ENCODE measurements at regions not wholly inside any gene's neighbourhood (a gene's known extent, or its start where the extent isn't known, plus 50 kb on each side); places are given as distances from the start of the nearest gene placed in this dataset.

GRCh38 chr13:72303941-72304746, 423.3 kb downstream of the MZT1 start:
- no peak for DNase-seq
- no peaks in the 10 kb centered on the region for H3K9me3 ChIP-seq (ENCODE audit: insufficient read depth, low read length, severe bottlenecking)
- H3K27me3 ChIP-seq (ENCODE audit: insufficient read depth, low read length, poor library complexity) = no peaks in the 10 kb centered on the region
- no peaks in the 10 kb centered on the region for H3K4me1 ChIP-seq (ENCODE audit: insufficient read depth, low read length)
- H3K4me3 ChIP-seq (ENCODE audit: low read depth in 1 of 2, low read length in 2 of 2) = no peak overlapping the region
- no peak overlapping the region for H3K4me2 ChIP-seq (ENCODE audit: insufficient read depth, low read length)
- H3K9ac ChIP-seq (ENCODE audit: low read depth, low read length) = no peak overlapping the region
- H2AFZ ChIP-seq (ENCODE audit: low read depth, low read length) = no peak overlapping the region
- no peaks in the 10 kb centered on the region for H3K79me2 ChIP-seq (ENCODE audit: insufficient read depth, low read length)
- H3K27ac ChIP-seq (ENCODE audit: low read length) = no peak overlapping the region
- no peak for ATAC-seq (ENCODE audit: insufficient read depth, low read depth)
- TF ChIP-seq, protein P1, sequence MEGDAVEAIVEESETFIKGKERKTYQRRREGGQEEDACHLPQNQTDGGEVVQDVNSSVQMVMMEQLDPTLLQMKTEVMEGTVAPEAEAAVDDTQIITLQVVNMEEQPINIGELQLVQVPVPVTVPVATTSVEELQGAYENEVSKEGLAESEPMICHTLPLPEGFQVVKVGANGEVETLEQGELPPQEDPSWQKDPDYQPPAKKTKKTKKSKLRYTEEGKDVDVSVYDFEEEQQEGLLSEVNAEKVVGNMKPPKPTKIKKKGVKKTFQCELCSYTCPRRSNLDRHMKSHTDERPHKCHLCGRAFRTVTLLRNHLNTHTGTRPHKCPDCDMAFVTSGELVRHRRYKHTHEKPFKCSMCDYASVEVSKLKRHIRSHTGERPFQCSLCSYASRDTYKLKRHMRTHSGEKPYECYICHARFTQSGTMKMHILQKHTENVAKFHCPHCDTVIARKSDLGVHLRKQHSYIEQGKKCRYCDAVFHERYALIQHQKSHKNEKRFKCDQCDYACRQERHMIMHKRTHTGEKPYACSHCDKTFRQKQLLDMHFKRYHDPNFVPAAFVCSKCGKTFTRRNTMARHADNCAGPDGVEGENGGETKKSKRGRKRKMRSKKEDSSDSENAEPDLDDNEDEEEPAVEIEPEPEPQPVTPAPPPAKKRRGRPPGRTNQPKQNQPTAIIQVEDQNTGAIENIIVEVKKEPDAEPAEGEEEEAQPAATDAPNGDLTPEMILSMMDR (IDR thresholded peaks at IDR 0.05; ENCODE audit: borderline replicate concordance, extremely low read depth, low read length, poor library complexity, severe bottlenecking) = no peak
- TF ChIP-seq EZH2 (IDR thresholded peaks at IDR 0.05; ENCODE audit: borderline replicate concordance, low read depth, low read length, severe bottlenecking) = no peak
- no peaks in the 10 kb centered on the region for H3K36me3 ChIP-seq (ENCODE audit: insufficient read depth, low read length)
- H4K20me1 ChIP-seq (ENCODE audit: insufficient read depth, low read length) = no peaks in the 10 kb centered on the region

DNA sequence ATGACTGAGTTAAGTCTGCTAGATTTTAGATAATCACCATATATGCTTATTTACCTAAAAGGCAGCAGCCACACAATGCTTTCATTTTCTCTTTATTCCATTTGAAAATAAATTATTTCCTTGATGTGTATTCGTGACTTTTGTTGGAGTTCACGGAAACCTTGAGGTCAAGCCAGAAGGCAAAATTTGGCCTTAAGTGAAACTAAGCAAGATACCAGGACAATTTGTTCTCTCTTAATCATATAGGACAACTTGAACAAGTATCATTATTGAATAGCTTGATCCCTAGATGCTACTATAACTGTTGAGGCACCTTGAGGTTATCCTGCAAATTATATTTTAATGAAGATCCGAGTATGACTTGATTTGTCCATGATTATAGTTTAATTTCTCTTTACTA, 429.2 kb upstream of the DACH1 start:
- DNase-seq = no peak
- TF ChIP-seq EZH2 (IDR thresholded peaks at IDR 0.05; ENCODE audit: borderline replicate concordance, low read depth, low read length, severe bottlenecking) = no peak
- TF ChIP-seq, protein P1 (IDR thresholded peaks at IDR 0.05; ENCODE audit: borderline replicate concordance, extremely low read depth, low read length, poor library complexity, severe bottlenecking) = no peak
- Histone ChIP-seq H3K36me3 (ENCODE audit: insufficient read depth, low read length) (no peaks in the 10 kb centered on the region), H3K4me3 (ENCODE audit: low read depth in 1 of 2, low read length in 2 of 2) (no peak overlapping the region), H3K9me3 (ENCODE audit: insufficient read depth, low read length, severe bottlenecking) (no peaks in the 10 kb centered on the region), H3K4me1 (ENCODE audit: insufficient read depth, low read length) (no peaks in the 10 kb centered on the region), H3K27ac (ENCODE audit: low read length) (no peak overlapping the region), H3K79me2 (ENCODE audit: insufficient read depth, low read length) (no peaks in the 10 kb centered on the region), H3K9ac (ENCODE audit: low read depth, low read length) (no peak overlapping the region), H4K20me1 (ENCODE audit: insufficient read depth, low read length) (no peaks in the 10 kb centered on the region), H2AFZ (ENCODE audit: low read depth, low read length) (no peak overlapping the region), H3K27me3 (ENCODE audit: insufficient read depth, low read length, poor library complexity) (no peaks in the 10 kb centered on the region), H3K4me2 (ENCODE audit: insufficient read depth, low read length) (no peak overlapping the region)
- ATAC-seq (ENCODE audit: insufficient read depth, low read depth) = no peak

DNA sequence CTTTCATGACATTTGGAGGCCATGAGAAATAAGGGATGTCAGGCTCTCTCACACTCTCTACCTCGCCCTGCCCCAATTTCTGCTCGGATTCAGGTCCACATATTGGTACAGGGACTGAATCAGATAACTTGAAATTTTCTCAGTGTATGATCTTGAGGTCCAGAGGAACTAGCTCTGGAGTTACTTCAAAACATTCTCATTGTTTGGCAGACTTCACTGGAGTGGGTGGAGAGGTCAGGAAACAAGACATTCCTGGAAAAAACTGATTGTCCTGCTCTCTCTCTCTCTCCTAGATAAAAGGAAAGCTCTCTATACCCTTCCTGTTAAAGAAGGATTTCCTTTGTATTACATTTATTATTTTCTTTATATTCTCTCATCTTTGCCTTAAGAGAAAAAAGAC, 428.1 kb upstream of the DACH1 start:
- Histone ChIP-seq H3K27me3 (ENCODE audit: insufficient read depth, low read length, poor library complexity) (no peaks in the 10 kb centered on the region), H3K4me3 (ENCODE audit: low read depth in 1 of 2, low read length in 2 of 2) (no peak overlapping the region), H3K9ac (ENCODE audit: low read depth, low read length) (no peak overlapping the region), H3K79me2 (ENCODE audit: insufficient read depth, low read length) (no peaks in the 10 kb centered on the region), H2AFZ (ENCODE audit: low read depth, low read length) (no peak overlapping the region), H3K36me3 (ENCODE audit: insufficient read depth, low read length) (no peaks in the 10 kb centered on the region), H3K9me3 (ENCODE audit: insufficient read depth, low read length, severe bottlenecking) (no peaks in the 10 kb centered on the region), H4K20me1 (ENCODE audit: insufficient read depth, low read length) (no peaks in the 10 kb centered on the region), H3K27ac (ENCODE audit: low read length) (no peak overlapping the region), H3K4me1 (ENCODE audit: insufficient read depth, low read length) (no peaks in the 10 kb centered on the region), H3K4me2 (ENCODE audit: insufficient read depth, low read length) (no peak overlapping the region)
- TF ChIP-seq, protein P1 (IDR thresholded peaks at IDR 0.05; ENCODE audit: borderline replicate concordance, extremely low read depth, low read length, poor library complexity, severe bottlenecking) = no peak
- TF ChIP-seq EZH2 (IDR thresholded peaks at IDR 0.05; ENCODE audit: borderline replicate concordance, low read depth, low read length, severe bottlenecking) = no peak
- DNase-seq = no peak
- no peak for ATAC-seq (ENCODE audit: insufficient read depth, low read depth)

Measured in DND-41 (cell line).